ENCODE measurements at regions not wholly inside any gene's neighbourhood (a gene's known extent, or its start where the extent isn't known, plus 50 kb on each side); places are given as distances from the start of the nearest gene placed in this dataset.

- no peak overlapping the region for H3K27ac ChIP-seq (ENCODE audit: low read depth, low read length)
- FAIRE-seq (no peak), DNase-seq (ENCODE audit: low read depth in 1 of 2, low spot score in 2 of 2) (no peak)
- H2AK5ac ChIP-seq (ENCODE audit: low read depth, low read length) = no peak overlapping the region
- H4K8ac ChIP-seq (ENCODE audit: extremely low read depth, insufficient read depth, low read length) = no peak overlapping the region
- no peak overlapping the region for H3K4me3 ChIP-seq (ENCODE audit: extremely low read depth in 1 of 4, insufficient read depth in 2 of 4, low read depth in 3 of 4, low read length in 4 of 4)
- H4K91ac ChIP-seq (replicated peaks; ENCODE audit: insufficient read length, low read length) = no peak overlapping the region
- POLR2A ChIA-PET (ENCODE audit: partially characterized antibody) = no interaction called here
- H3K4me1 ChIP-seq (replicated peaks in 1 of 4; ENCODE audit: control insufficient read depth in 3 of 4, insufficient read depth in 4 of 4, low read length in 3 of 4) = no peaks in the 10 kb centered on the region
- H3K18ac ChIP-seq (ENCODE audit: extremely low read depth, low read length) = no peak overlapping the region
- no peak overlapping the region for H4K5ac ChIP-seq (ENCODE audit: insufficient read length, low read depth, low read length)
- H3K79me2 ChIP-seq (ENCODE audit: control insufficient read depth in 1 of 2, insufficient read depth in 2 of 2, low read length in 2 of 2) = no peaks in the 10 kb centered on the region
- no peak overlapping the region for H3K14ac ChIP-seq (ENCODE audit: insufficient read length)
- no peaks in the 10 kb centered on the region for H3K79me1 ChIP-seq (ENCODE audit: low read depth, low read length)
- 96% methylated on average over 1 of the region's 1 CpG; no CpG with 5 or more reads in 1 of the 2 experiments for WGBS, 2 experiments (ENCODE audit: extremely low coverage in 1 of 2, insufficient coverage in 1 of 2, insufficient read length in 1 of 2, insufficient replicate concordance in 2 of 2, low coverage in 1 of 2, low lambda C conversion rate in 2 of 2, missing lambda C conversion rate in 1 of 2)
- no peak overlapping the region for H2BK12ac ChIP-seq (ENCODE audit: low read depth, low read length)
- no peaks in the 10 kb centered on the region; a peak in 2 of 8 replicates for H3K36me3 ChIP-seq (ENCODE audit: control insufficient read depth in 2 of 4, insufficient read depth in 4 of 4, low read length in 3 of 4)
- H3K4me2 ChIP-seq (ENCODE audit: insufficient read depth in 1 of 2, low read depth in 2 of 2, low read length in 2 of 2) = no peak overlapping the region
- CTCF ChIA-PET (ENCODE audit: partially characterized antibody) = no interaction called here
- no peak for TF ChIP-seq TAF1 (IDR thresholded peaks at IDR 0.05; ENCODE audit: low read depth, low read length)
- TF ChIP-seq CTBP2 (IDR thresholded peaks at IDR 0.05; ENCODE audit: borderline replicate concordance, insufficient read depth, insufficient read length, low read length) = no peak
- TF ChIP-seq SP1 (IDR thresholded peaks at IDR 0.05; ENCODE audit: low read depth, low read length) = no peak
- TF ChIP-seq KDM4A (IDR thresholded peaks at IDR 0.05; ENCODE audit: low read depth, low read length, severe bottlenecking) = no peak
- no peak for TF ChIP-seq ASH2L (IDR thresholded peaks at IDR 0.05; ENCODE audit: low read length)
- TF ChIP-seq SAP30 (IDR thresholded peaks at IDR 0.05; ENCODE audit: insufficient read depth, insufficient replicate concordance, low read length) = no peak
- no peak overlapping the region for H3K9ac ChIP-seq (replicated peaks in 1 of 4; ENCODE audit: extremely low read depth in 1 of 4, low read depth in 3 of 4, low read length in 3 of 4)
- H2BK15ac ChIP-seq (ENCODE audit: low read length) = no peak overlapping the region
- H4K20me1 ChIP-seq (replicated peaks in 1 of 2; ENCODE audit: control insufficient read depth in 1 of 2, insufficient read depth in 2 of 2, low read length in 2 of 2) = no peaks in the 10 kb centered on the region
- no peaks in the 10 kb centered on the region; a peak in 1 of 7 replicates for H3K27me3 ChIP-seq (replicated peaks in 1 of 4; ENCODE audit: control insufficient read depth in 3 of 4, extremely low read depth in 1 of 4, insufficient read depth in 3 of 4, low read length in 3 of 4)
- H3K56ac ChIP-seq (replicated peaks; ENCODE audit: insufficient read length, low read depth, low read length) = no peak overlapping the region
- no peaks in the 10 kb centered on the region for H3K23me2 ChIP-seq (ENCODE audit: low read depth, low read length)
- H3K4ac ChIP-seq (replicated peaks; ENCODE audit: insufficient read length, low read depth, low read length) = no peak overlapping the region
- no peak overlapping the region for H3K23ac ChIP-seq (ENCODE audit: insufficient read length)
- no peak overlapping the region for H2BK5ac ChIP-seq (ENCODE audit: low read depth, low read length)
- no peak overlapping the region for H2BK20ac ChIP-seq (ENCODE audit: low read length)
- no peak overlapping the region for H2BK120ac ChIP-seq (replicated peaks; ENCODE audit: low read depth, low read length)
- no peak overlapping the region for H2AFZ ChIP-seq (ENCODE audit: low read length)
- H3K9me3 ChIP-seq (ENCODE audit: insufficient read depth in 2 of 2, low read depth in 1 of 2, low read length in 1 of 2) = no peaks in the 10 kb centered on the region
These were observed 436.6 kb upstream of the ADGRL2 start for GRCh38 chr1:81364088-81364487.

All from H1 (cell line).